NCI-H1417 (cell line): ENCODE measurements at regions not wholly inside any gene's neighbourhood (a gene's known extent, or its start where the extent isn't known, plus 50 kb on each side); places are given as distances from the start of the nearest gene placed in this dataset.
"Not testable (repeated sequence)": the region's sequence is repeated elsewhere in the genome, so short reads cannot be mapped to it uniquely, and the experiment has no call there.

ENCODE experiments used
- DNase-seq, 3 experiments: peaks; one replicate each; lab custom pipeline; 2025; lab: John Stamatoyannopoulos, UW

DNA sequence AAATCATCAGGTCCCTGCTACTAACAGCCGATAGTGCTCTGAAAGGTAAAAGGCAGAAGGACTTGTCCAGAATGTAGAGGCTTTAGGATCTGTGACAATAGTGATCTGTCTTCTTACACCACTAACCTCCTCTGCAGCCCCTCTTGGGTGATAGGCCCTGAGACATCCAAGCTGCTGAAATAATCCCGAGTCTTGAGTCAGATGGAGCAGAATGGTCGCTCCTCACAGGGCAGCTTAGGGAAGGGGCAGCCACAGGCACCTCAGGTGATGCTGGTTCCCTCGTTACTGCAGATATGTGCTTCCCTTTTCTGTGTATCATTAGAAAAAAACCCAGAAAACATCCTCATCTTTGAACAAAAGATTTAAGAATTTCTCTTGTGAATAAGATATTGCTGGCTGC is 157.1 kb upstream of the DLX2 start:
- DNase-seq, result no peak

DNA sequence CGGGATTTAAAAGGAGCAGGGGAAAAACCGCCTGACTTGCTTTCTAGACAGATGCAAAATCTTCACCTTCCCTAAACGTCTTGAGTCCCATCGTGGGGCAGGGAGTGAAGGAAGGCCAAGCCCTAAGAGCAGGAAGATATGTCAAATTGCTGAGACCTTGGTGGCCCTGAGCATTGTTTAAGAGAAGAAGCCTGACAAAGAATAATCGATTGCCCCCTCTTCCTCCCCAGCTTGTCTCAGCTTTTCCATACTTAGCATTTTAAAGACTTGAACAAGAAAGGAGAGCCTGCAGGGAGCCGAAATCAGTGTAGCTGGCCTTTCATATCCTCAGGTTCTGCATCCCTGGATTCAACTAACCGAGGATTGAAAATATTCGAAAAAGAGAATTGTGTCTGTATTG is 157.6 kb upstream of the DLX2 start:
- DNase-seq, result no peak

DNA sequence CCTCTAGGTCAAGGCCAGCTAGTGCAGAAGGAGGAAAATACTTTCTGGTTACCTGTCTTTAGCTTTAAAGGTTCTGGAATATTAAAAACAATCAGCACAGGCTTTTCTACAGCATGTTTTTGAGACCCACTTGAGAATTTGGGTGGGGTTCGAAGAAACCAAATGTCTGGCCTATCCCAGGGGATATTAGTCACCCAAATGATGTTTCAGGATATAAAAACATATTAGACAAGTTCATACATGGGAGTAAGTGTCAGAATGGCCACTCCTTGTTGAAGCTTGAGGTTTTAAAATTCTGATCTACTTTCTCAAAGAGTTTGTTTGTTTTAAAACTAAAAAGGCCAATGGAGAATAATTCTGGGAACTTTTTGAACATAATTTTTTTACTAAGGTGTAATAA is 158.6 kb upstream of the DLX2 start:
- DNase-seq, result no peak

DNA sequence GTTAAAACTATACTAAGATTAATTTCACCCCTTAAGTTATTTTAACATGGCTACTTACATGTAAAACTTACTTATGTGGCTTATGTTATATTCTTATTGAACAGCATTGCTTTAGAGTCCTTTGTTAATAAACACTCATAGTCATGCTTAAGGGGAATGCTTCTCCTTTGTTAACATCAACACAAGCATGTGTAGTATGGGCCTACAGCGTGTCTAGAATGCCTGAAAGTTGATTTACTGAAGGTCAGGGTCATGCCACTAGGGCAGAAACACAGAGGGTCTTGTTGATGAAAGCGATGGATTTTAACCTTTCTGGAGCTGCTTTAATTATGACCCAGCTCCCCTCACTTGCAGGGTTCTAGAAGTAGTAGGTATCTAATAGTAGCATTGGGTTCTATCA is 159.8 kb upstream of the DLX2 start:
- no peak for DNase-seq

DNA sequence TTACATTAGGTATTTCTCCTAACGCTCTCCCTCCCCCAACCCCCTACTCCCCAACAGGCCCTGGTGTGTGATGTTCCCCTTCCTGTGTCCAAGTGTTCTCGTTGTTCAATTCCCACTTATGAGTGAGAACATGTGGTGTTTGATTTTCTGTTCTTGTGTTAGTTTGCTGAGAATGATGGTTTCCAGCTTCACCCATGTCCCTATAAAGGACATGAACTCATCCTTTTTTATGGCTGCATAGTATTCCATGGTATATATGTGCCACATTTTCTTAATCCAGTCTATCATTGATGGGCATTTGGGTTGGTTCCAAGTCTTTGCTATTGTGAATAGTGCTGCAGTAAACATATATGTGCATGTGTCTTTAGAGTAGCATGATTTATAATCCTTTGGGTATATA is 162.1 kb upstream of the DLX2 start:
- not testable (repeated sequence) for DNase-seq

DNA sequence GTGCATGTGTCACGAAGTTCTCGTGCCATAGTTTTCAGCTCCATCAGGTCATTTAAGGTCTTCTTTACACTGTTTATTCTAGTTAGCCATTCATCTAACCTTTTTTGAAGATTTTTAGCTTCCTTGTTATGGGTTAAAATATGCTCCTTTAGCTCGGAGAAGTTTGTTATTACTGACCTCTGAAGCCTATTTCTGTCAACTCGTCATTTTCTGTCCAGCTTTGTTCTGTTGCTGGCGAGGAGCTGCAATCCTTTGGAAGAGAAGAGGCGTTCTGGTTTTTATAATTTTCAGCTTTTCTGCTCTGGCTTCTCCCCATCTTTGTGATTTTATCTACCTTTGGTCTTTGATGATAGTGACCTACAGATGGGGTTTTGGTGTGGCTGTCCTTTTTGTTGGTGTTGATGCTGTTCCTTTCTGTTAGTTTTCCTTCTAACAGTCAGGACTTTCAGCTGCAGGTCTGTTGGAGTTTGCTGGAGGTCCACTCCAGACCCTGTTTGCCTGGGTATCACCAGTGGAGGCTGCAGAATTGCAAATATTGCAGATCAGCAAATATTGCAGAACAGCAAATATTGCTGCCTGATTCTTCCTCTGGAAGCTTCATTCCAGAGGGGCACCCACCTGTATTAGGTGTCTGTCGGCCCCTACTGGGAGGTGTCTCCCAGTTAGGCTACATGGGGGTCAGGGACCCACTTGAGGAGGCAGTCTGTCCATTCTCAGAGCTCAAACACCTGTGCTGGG is 157.7 kb upstream of the ITGA6 start:
- DNase-seq, result not testable (repeated sequence)

DNA sequence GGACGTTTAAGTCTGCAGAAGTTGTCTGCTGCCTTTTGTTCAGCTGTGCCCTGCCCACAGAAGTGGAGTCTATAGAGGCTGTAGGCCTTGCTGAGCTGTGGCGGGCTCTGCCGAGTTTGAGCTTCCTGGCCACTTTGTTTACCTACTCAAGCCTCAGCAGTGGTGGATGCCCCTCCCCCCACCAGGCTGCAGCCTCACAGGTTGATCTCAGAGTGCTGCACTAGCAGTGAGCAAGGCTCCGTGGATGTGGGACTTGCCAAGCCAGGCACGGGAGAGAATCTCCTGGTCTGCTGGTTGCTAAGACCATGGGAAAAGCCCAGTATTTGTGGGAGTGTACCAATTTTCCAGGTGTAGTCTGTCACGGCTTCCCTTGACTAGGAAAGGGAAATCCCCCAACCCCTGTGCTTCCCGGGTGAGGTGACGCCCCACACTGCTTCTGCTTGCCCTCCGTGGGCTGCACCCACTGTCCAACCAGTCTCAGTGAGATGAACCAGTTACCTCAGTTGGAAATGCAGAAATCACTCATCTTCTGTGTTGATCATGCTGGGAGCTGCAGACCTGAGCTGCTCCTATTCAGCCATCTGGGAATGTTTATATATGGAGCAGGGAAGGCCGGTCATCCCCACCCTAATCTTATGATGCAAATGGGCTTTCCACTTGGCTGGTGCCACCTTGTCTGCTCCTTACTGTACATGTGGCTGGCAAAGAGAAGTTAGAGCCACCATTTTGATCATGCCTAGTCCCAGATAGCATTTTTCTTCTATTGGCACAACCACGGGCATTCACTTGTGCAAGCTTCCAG is 156.9 kb upstream of the ITGA6 start:
- DNase-seq, result peak in 2 of 3 experiments; percentile 26 to 46

DNA sequence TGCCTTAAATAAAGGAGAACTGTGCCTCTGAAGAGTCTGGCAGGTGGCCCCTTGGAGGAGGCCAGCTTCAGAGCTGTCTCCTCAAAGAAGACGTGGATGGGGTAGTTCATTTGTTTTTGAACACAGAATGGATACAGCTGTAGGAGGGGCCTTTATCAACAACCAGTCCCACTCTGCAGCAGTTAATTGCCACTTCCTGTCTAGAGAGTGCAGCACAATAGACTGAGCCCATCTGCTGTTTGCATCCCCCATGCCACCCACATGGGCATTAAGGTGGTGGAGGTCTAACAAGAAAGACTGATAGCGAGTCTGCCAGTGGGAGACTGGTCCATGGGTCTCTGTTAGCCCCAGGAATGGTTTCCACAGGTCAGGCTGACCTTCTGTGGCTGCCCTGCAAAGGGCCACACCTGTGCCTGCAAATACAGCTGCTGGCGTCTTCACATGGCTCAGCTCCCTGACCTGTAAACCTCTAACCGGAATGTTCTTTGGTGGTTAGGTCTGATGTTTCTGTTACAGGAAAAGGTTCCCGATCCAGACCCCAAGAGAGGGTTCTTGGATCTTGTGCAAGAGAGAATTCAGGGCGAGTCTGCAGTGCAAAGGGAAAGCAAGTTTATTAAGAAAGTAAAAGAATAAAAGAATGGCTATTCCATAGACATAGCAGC is 153.3 kb upstream of the ITGA6 start:
- peak in 2 of 3 experiments; percentile 7 to 37 for DNase-seq

DNA sequence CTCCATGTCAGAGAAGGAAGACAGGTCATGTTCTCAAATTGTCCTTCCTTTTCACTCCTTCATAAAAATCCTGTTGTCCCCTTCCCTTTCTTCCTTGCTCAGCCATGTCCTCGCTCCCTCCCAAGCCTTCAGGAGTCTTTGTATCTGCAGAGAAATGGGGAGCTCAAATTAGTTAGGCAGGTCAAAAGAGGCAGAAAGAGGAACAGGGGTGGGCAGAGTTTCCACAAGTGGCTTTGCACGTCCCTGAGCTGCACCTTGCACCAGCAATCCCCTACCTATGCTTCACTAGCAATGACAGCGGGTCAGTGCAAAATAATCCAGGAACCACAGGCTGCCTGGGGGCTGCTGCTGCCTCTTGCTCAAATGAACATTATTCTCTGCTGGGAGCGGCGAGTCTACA is 152.1 kb upstream of the ITGA6 start:
- DNase-seq, result no peak

DNA sequence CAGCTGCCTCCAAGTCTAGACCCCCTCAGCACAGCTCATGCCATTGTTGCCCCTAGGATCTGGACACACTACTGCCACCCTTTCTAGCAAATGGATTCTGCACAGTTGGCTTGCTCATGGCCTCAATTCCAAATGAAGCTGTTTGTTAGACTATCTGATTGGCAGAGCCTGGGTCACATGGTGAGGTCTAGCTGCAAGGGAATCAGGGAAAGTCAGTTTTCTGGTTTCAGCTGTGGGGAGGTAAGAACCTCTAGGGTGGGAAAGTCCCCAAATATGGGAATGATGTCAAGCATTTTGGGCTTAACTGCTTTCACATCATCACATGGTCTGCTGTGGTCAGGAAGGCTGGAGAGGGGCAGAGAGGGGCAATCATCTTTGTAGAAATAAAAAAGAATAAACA is 150.4 kb upstream of the ITGA6 start:
- DNase-seq, result no peak

DNA sequence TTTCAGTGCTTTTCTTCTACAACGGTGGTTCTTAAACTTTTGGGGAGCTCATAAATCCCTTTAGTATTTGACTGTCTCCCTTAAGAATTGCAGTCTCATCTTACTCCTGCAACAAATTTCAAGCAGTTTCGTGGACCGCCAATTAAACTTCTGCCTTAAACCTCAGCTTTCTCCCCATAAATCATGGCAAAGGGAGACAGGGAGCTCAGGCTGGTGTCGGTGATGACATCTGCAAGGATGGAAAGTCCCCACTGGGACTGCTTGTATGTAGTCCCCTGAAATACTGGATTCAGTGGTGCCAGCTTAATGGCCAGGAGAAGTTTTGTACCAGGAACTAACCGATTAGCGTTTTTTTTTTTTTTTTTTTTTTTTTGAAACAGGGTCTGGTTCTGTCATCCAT is 148.7 kb upstream of the ITGA6 start:
- no peak for DNase-seq

DNA sequence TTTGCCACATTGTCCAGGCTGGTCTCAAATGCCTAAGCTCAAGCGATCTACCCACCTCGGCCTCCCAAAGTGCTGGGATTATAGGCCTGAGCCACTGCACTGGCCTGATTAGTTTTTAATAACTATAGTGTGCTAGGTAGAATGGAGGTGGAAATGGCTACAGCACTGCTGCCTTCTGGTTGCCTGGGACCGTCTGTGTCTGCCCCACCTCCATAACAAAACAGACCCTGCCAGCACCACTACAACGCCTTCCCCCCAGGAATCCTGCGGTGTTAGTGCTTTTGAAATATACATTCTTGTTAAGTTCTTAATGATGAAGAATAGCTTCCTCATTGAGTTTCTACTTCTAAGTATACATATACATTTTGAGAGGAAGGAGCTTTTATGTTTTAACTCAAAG is 148.2 kb upstream of the ITGA6 start:
- no peak for DNase-seq

DNA sequence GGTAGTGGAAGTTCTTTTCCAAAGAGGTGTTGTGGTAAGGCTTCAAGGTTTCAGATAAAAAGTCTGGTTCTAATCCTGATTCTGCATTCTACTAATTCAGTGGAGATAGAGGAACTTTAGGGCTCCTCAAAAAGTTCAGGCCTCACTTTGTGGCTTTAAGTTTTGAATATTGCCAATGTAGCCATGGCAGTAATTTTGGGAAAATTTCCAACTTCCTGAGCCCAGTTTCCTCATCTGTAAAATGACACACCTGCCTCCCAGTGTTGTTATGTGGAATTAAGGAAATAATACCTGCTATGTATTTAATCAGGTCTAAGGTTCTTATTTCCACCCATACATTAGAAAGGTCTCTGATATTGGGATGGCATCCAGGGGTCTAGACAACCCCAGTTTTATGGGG is 147.6 kb upstream of the ITGA6 start:
- DNase-seq, result no peak

DNA sequence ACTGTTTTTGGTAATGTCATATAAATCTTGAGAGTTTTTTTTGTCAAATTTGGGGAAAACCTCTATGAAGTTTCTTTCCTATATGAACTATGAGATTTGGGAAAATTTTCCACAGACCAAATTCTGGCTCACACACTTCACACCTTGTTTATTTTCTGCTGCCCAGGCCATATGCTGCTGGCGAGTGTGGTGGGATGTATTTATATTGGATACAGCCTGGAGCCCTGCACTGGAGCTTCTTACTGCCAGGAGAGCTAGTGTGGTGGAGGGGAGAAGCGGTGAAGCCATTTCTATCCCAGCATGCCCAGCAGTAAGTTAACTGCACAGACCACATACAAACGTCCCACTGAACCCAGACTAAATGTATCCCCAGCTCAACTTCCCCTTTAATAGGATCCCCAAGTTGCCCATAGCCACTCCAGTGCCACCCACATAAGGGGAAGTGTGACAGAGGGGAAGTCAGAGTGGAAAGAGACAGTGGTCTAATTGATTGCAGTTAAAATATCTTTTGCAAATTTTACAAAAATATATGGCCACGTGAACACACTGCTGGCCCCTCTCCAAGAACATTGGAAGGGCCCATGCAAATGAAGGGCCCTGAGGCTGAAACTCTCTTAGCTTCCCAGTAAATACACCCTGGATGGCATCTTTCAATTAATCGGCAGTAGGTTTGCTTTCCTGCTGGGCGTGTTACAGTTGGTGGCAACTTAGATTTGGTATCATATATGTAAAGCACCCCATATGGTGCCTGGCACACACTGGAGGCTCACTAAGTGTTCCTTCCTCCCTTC is 146.6 kb upstream of the ITGA6 start:
- no peak for DNase-seq

DNA sequence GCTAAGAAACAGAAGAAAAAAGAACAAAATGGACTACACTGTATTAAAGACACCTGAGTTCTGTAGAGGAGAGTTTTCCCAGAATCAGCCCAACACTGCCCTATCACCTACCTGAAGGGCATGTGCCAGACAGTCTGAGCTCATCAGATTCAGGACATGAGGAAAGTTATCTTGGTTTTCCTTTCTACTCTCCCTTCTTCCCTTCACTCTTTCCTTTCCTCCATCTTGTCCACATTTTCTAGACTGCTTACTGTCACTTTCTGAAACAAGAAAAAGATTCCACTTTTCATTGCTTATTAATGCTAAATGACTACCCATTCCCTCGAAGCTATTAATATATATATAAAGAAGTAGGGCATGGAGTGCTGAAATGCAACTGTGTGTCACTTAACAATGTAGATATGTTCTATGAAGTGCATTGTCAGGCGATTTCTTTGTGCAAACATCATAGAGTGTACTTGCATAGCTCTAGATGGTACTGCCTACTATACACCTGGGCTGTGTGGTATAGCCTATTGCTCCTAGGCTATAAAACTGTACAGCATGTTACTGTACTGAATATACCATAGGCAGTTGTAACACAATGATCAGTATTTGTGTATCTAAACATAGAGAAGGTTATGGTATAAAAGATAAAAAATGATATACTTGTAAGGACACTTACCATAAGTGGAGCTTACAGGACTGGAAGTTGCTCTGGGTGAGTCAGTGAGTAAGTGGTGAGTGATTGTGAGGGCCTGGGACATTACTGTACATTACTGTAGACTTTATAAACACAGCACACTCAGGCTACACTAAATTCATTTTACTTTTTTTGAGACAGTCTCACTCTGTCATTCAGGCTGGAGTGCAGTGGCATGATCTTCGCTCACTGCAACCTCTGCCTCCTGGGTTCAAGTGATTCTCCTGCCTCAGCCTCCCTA is 145.5 kb upstream of the ITGA6 start:
- DNase-seq, result no peak

DNA sequence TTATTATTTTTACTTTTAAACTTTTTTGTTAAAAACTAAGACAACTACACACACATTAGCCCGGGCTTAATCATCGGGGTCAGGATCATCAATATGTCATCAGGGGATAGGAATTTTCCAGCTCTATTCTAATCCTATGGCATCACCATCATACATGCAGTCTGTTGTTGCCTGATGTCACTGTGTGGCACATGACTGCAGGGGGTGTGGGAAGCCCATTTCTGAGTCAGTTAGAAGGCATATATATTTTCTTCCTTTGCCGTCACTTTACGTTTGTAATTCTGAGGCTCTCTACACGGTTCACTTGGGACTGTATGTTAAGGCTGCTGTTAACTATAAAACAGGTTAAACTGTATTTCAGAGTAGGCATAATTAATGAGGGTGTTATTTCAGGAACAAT is 144.4 kb upstream of the ITGA6 start:
- DNase-seq, result no peak

DNA sequence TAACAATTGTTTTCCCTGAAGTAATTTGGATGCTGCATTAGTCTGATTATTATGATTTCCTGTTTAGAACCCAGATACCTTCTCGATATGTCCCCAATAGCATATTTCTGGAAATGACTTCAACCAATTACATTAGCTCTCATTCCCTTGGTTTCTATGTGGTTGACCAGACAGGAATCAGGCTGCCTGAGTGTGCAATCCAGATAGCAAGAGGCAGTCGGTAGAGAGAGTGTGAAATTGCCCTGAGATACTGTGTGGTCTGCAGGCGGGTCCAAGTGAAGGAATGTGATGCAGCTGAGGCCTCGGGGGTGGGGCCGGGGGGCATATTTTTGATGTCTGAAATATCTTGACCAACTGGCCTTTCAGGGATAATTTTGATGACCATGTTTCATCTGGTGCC is 143.9 kb upstream of the ITGA6 start:
- DNase-seq, result no peak

DNA sequence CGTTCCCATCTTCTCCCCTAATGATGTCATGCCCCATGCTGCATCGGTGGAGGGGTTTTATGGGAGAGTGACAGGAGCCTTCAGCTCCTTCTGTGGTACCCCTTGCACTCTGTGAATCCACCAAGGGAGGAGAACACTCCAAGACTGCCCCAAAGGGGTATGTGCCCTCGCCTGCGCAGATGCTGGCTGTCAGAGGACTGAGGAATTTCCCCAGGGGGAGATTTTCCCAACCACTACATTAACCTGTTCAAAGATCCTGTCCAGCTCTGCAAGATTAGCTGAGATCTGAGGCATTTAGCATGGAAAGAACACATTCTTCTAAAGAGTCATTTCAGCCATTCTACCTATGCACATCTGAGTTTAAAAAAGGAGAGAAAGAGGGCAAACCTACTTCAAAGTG is 143.2 kb upstream of the ITGA6 start:
- no peak for DNase-seq

DNA sequence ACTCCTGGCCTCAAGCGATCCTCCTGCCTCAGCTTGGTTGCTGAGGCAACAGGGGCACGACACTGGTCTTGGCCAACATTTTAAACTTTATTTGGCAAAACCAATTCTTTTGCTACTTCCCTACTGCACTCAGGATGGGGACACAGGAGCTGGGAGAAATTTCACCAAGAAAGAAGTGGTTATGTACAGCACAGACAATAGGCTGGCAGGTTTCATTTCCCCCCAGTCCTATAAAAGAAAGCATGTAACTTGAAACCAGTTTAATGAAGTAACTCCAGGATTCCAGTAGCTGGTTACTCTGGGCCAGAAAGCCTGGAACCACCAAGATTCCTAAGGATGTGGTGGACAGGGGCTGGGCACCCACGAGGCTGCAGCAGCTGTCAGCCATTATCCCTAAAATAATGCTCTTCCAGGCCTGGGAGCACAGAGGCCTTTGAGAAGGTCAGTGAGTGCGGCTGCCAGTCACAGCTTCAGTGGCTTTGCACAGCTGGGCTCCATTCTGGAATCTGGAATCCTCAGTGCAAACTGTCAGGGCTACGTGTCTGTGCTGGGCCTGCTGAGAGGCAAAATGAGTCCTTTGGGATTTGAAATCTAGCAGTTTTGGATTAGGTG is 142.3 kb upstream of the ITGA6 start:
- peak in 1 of 3 experiments; percentile 0 for DNase-seq

DNA sequence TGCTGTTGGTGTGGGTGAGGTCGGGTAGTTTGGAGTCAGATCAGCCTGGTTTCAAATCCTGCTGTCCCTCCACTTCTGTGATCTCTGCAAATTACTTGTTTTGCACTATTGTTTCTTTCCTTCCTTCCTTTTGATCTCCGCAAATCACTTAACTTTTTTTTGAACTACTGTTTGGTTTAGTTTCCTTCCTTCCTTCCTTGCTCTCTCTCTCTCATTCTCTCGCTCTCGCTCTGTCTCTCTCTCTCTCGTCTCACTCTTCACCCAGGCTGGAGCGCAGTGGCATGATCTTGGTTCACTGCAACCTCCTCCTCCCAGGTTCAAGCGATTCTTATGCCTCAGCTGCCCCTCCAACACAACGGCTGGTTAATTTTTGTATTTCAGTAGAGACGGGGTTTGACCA is 141.6 kb upstream of the ITGA6 start:
- no peak for DNase-seq

DNA sequence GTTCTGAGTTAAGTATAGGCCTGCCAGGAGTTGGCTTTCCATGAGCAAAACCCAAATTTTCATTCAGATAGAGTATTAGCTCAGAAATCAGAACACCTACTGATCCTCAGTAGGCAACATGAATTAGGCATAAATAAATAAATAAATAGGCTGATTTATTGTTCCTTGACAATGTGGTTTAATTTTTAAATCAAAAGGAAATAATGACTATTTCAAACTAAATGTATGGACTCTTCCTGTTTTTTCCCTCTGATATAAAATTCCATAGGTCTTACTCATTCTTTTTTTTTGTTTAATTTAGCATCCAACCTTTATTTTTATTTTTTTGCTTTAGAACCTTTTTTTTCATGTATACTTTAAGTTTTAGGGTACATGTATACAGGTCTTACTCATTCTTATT is 140.2 kb upstream of the ITGA6 start:
- DNase-seq, result no peak
